DMS153 treated with DMSO at 0.1 percent for 48 hours (cell line): ENCODE measurements at regions not wholly inside any gene's neighbourhood (a gene's known extent, or its start where the extent isn't known, plus 50 kb on each side); places are given as distances from the start of the nearest gene placed in this dataset.

Experiments
- DNase-seq: peaks from one replicate; lab custom pipeline; 2025; ENCODE audit not compliant: unreplicated experiment; lab: John Stamatoyannopoulos, UW

DNA sequence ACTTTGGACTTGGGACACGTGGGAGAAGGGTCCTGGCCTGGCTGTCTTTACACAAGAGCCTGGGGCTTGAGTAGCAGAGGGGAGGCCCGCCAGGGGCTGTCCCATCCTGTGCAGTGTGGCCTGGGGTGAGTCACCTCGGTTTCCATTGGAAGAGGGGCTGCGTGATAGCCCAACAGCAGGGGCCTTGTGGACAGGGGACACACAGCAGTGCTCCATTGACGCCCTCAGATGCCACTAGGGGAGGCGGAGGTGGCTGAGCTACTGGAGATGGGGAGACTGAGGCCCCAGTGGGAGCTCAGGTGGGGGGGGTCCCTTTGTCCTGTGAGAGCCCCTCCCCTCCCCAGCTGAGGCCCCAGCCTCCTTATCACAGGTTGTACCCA lies 50.0 kb upstream of the RNU6ATAC start:
- no peak for DNase-seq

GRCh38 chr9:134214766-134215419 lies 50.5 kb upstream of the RNU6ATAC start:
- no peak for DNase-seq

- DNase-seq: no peak
These were observed 51.0 kb upstream of the RNU6ATAC start for GRCh38 chr9:134215420-134215698.

GRCh38 chr9:134215699-134216448 lies 51.5 kb upstream of the RNU6ATAC start:
- DNase-seq: no peak

DNA sequence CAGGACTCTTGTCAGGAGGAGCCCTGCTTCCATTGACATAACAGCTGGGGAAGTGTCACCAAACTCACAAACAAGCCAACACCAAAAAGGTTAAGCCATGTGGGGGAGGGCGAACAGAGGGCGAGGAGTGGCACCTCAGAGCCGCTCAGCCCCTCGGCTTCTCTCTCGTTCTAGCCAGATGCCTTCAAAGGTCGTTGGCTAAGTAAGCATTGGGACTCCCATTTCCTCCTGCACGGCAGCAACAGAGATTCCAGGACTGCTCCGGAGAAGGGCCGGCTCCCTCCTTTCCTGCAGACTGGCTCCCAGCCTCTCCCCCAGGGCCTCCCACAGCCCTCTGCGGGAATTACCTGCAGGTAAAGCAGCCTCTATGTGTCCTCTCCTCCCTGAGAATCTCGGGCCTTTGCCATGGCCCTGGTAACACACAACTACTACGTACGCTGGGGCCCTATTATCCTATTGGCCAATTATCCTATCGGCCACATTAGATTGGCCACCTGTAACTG lies 52.1 kb upstream of the RNU6ATAC start:
- no peak for DNase-seq

DNA sequence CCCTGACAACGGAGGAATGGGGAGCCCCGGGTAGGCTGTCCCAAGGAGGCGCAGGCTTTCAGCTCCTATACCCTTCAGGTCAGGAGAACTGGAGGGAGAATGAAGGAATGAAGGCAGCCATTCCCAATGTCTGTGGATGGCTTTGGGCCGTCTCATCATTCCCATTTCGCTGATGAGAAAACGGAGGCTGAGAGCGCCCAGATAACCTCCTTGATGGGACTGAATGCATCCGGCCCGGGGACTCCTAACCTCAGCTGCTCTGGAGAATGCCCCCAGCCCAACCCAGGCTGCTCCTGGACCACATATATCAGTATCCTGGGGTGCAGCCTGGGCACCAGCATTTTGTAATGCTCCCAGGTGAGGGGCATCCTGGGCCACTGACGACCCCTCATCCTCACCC lies 52.6 kb upstream of the RNU6ATAC start:
- DNase-seq: no peak

- DNase-seq: no peak
These were observed 53.3 kb upstream of the RNU6ATAC start for GRCh38 chr9:134217431-134218210.

DNA sequence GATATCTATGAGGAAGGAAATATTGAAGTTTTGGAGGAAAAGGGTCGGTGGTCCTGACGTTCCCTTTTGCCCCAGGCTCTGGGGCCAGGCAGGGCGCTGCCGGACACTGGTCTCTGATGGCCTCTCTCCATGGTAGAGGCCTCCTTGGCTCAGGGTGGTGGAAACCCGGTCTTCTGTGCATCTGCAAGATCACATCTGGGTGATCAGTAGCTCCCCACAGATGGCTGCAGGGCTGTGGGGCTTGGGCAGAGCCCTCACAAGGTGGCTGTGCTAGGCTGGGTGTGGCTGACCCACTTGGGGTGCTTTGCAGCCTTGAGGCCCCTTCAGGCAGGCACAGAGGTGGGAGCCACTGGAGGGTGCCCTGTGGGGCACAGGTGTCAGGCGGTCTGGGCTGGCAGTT lies 53.9 kb upstream of the RNU6ATAC start:
- DNase-seq: no peak

DNA sequence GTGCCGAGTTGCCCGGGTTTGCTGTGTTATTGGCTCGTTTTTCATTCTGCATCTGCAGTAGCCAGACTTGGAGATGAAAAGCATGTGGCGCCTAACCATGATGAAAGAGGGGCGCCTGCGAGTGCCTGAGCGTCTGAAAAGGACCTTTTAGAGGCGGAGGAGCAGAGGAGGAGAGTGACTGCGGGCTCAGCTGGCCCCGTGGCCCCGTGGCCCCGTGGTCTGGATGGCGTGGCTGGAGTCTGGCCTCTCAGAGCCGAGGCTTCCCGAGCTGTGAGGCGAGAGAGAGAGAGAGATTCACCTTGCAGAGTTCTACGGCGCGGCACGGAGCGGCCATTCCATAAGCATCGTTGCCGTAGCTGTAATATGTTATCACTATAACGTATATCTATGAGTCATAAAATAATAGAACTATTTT lies 55.3 kb upstream of the RNU6ATAC start:
- DNase-seq: no peak

DNA sequence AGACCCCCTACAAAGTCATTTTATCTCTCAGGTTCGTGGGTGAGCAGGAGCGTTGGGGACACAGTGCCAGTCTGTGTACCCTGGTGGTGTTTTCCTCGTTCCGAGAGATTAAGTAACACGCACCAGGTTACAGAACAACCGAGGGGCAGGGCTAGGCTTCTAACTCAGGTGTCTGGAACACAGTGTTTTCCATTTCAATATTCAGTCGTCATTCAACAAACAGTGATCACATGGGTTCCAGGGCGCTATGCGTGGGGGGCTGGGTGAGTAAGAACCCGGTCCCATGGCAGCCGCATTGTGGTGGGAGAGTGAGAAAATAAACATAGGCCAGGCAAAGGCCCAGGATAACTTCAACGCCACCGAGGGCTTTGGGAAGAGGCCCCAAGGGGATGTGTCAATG lies 55.9 kb upstream of the RNU6ATAC start:
- DNase-seq: no peak

DNA sequence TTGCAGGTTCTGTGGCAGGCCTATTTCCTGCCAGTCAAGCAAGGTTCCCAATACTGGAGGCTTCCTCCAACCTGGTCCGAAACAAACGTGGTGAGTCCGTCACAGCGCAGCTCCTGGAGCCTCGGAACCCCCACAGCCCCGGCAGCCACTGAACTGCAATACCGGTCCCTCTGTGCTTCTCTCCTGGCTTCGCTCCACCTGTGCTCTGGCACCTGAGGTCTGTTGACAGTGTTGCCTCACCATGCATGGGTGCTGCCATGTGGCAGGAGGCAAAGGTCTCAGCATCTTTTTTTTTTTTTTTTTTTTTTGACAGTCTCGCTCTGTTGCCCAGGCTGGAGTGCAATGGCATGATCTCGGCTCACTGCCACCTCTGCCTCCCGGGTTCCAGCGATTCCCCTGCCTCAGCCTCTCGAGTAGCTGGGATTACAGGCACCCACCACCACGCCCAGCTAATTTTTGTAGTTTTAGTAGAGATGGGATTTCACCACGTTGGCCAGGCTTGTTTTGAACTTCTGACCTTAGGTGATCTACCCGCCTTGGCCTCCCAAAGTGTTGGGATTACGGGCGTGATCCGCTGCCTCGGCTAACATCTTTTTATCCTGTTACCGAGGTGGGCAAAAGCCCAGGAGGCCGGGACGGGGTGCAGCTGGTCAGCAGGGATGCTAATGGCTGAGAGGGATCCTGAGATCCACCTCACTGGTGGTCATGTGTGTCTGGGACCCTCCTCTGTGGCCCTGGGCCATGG lies 57.1 kb upstream of the RNU6ATAC start:
- DNase-seq: no peak

DNA sequence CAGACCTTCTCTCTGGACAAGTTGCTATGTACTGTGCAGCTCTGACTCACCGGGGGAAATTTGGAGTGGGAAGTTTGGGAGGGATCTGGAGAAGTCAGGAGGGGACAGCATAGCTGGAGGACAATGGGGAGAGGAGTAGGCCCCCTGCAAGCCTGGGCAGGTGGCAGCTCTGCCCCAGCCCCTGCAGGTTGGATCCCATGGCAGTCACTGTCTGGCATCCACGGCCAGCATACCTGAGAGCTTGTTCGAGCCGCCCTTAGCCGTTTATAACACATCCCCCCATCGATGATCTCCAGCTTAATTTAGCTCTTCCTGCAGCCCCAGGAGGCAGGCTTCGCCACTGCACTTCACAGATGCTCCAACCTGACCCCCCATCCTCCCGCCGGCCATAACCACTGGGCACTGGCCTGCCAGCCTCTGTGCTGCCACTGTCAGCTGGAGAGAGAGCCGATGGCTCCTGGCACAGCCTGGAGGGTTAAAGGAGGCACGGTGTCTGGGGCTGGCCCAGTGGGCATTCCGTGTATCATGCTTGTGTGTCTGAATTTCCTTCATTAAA lies 57.7 kb upstream of the RNU6ATAC start:
- no peak for DNase-seq

GRCh38 chr9:134223091-134223490 lies 58.7 kb upstream of the RNU6ATAC start:
- no peak for DNase-seq

DNA sequence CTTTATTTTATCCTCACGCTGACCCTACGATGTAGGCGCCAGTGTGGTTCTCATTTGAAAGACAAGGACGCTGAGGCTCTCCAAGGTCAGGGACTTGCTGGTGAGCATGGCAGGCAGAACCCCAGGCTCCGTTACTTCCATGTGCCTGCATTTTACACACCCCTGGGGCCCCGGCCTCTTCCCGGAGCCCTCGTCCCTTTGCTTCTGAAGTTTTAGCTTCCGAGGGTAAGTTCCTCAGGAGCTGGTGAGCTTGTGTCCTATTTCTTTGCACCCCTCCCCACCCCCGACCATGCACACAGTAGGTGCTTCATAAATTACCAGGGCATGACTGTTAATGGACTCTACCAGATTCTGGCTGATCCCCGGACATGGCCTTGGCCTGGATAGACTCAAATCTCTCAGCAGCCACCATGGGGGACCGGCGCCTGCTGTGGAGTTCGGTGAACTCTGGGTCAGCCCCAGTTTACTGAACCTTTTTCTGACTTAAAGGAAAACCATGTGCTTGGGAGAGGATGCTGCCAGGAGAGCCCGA lies 59.3 kb upstream of the RNU6ATAC start:
- DNase-seq: no peak

GRCh38 chr9:134224127-134224526 lies 59.8 kb upstream of the RNU6ATAC start:
- no peak for DNase-seq

- no peak for DNase-seq
These were observed 60.3 kb upstream of the RNU6ATAC start for GRCh38 chr9:134224567-134225093.

DNA sequence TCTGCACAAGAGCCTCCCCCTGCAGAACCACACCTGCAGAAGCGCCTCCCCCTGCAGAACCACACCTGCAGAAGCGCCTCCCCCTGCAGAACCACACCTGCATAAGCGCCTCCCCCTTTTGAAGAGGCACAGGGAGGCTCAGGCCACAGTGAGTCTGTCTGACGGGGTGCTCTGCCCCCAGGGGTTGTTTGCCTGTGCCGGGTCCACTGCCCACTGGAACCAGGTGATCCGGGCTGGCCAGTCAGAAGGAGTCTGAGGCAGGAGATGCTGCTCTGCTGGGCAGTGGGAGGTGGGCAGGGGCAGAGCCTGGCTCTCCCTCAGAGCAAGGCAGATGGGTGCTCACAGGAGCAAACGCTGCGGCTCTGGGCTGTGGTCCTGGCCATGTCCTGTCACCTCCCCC lies 60.8 kb upstream of the RNU6ATAC start:
- no peak for DNase-seq

GRCh38 chr9:134225816-134226215 lies 61.5 kb upstream of the RNU6ATAC start:
- DNase-seq: no peak

DNA sequence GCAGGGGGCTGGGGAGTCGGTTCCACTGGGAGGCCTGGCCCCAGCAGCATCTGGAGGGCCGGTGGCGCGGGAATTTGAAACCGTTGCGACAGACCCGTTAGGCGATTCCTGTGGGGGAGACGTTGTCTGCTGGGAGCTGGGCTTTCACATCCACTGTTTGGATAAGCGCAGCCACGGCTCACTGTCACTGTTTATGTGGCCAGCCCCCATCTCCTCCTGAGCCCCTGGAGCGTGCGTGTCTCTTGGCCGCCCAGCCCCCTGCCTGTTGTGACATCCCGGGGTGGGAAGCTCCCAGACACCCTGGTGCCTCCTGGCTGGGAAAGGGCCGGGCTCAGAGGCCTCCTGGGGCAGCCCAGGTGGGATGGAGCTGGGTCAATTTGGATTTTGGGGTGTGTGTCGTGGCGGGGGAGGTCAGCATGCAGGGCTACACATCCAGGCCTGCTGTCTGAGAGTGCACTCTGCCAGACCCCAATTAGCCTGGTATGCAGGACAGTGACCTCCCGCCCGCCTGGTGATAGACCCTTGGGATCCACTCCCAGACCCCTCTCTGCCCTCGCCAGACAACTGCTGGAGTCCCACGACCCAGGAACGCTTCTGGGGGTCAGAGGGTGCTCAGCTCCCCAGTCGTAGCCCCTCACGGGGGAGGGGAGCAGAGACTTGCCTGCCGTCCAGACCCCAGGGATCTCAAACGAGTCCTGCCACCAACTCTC lies 62.0 kb upstream of the RNU6ATAC start:
- no peak for DNase-seq
